K562 (cell line): ENCODE measurements at regions not wholly inside any gene's neighbourhood (a gene's known extent, or its start where the extent isn't known, plus 50 kb on each side); places are given as distances from the start of the nearest gene placed in this dataset.
A peak's percentile ranks its signal among the peaks of the same experiment; 100 is the strongest.

Experiments used
- ATAC-seq: fragments of 200-7000 bp; cut with Tn5 transposase; 3 replicates; pipeline ENCODE4 v1.9.1; 2020; ENCODE audit warnings: moderate library complexity
- BruUV-seq: library from RNA; stranded (reverse); fragments of 400-500 nt; replicated peaks from 2 replicates; lab custom pipeline; 2021; lab: Mats Ljungman, UMichigan
- CTCF ChIA-PET: fragments of 300-600 bp; formaldehyde crosslinking; extraction: SDS; loops from one replicate; lab custom pipeline; 2021; ENCODE audit warnings: low intra/inter-chr PET ratio; lab: Yijun Ruan, JAX
- POLR2A ChIA-PET: fragments of 300-600, 350-650 bp; sonication (Branson Sonifier 250); formaldehyde crosslinking; extraction: SDS; loops from one replicate; lab custom pipeline; 2021; ENCODE audit warnings: antibody characterized with exemption, inconsistent platforms; lab: Yijun Ruan, JAX
- DNase-seq, 4 experiments: peaks; one replicate each; pipeline versions ENCODE4 v3.0.0 to v3.0.0-alpha.2; 2011 to 2018; ENCODE audit warnings: low spot score in 3 of 4, mixed read lengths in 3 of 4; ENCODE audit errors: extremely low read depth in 1 of 4
- FAIRE-seq: peaks from 2 replicates; lab custom pipeline; 2011; peaks lifted over from hg19 to GRCh38; lab: Jason Lieb, UNC
- H2AFZ ChIP-seq: 2 replicates; pipeline ENCODE4 v1.6.0; 2011; ENCODE audit warnings: low read depth, low read length, control low read depth, inconsistent platforms
- H3K27ac ChIP-seq: fragments of 200-600 bp; 3 replicates; pipeline ENCODE4 v1.8.0; 2011; ENCODE audit warnings: low read depth, mild to moderate bottlenecking, control low read depth, inconsistent platforms, low read length, moderate library complexity, mixed read lengths; ENCODE audit errors: extremely low read depth
- H3K27me3 ChIP-seq, 2 experiments: fragments of 300-600 bp in 1 of 2; 2 replicates in 1 of 2; 3 replicates in 1 of 2; pipeline versions ENCODE4 v1.6.0 to v1.8.0; 2011; ENCODE audit warnings: inconsistent platforms in 2 of 2, low read length in 2 of 2, mild to moderate bottlenecking in 1 of 2, mixed read lengths in 1 of 2, moderate library complexity in 1 of 2; ENCODE audit not compliant: control insufficient read depth in 2 of 2, insufficient read depth in 2 of 2
- H3K36me3 ChIP-seq: fragments of 300-600 bp; 3 replicates; pipeline ENCODE4 v1.8.0; 2011; ENCODE audit warnings: mild to moderate bottlenecking, low read length, inconsistent platforms; ENCODE audit not compliant: control insufficient read depth, insufficient read depth
- H3K4me1 ChIP-seq, 2 experiments: fragments of 200-600 bp in 1 of 2; replicated peaks in 1 of 2; 2 replicates in 1 of 2; 3 replicates in 1 of 2; pipeline versions ENCODE4 v1.5.1 to v1.8.0; 2011; ENCODE audit warnings: inconsistent platforms in 2 of 2, low read length in 2 of 2, mild to moderate bottlenecking in 1 of 2, mixed read lengths in 1 of 2, moderate library complexity in 1 of 2; ENCODE audit not compliant: control insufficient read depth in 2 of 2, insufficient read depth in 2 of 2
- H3K4me2 ChIP-seq: 2 replicates; pipeline ENCODE4 v1.6.1; 2011; ENCODE audit warnings: low read length, control low read depth, inconsistent platforms, mixed read lengths; ENCODE audit not compliant: insufficient read depth
- H3K4me3 ChIP-seq: fragments of 200-600 bp; sonication (generic), shearing (Covaris generic); 2 replicates; pipeline ENCODE4 v1.5.1; 2016; ENCODE audit warnings: control low read depth, inconsistent platforms
- H3K79me2 ChIP-seq: fragments of 200-600 bp; 3 replicates; pipeline ENCODE4 v1.8.0; 2011; ENCODE audit warnings: low read length, inconsistent platforms; ENCODE audit not compliant: control insufficient read depth, insufficient read depth
- H3K9ac ChIP-seq, 2 experiments: 2 replicates each; pipeline versions ENCODE4 v1.6.0 to v1.6.1; 2011; ENCODE audit warnings: low read depth in 2 of 2, low read length in 2 of 2, control low read depth in 1 of 2, inconsistent platforms in 1 of 2, mild to moderate bottlenecking in 1 of 2, mixed read lengths in 1 of 2; ENCODE audit not compliant: insufficient read depth in 1 of 2
- H3K9me1 ChIP-seq: one replicate; pipeline ENCODE4 v1.6.0; 2011; ENCODE audit warnings: inconsistent platforms, mild to moderate bottlenecking, low read length, moderate library complexity; ENCODE audit not compliant: control insufficient read depth, insufficient read depth
- H3K9me3 ChIP-seq: replicated peaks from 2 replicates; pipeline ENCODE4 v1.5.1; 2011; ENCODE audit warnings: low read depth, low read length, inconsistent platforms; ENCODE audit not compliant: control insufficient read depth, insufficient read depth
- H4K20me1 ChIP-seq: replicated peaks from 2 replicates; pipeline ENCODE4 v1.6.1; 2011; ENCODE audit warnings: low read length, inconsistent platforms, mixed read lengths; ENCODE audit not compliant: control insufficient read depth, insufficient read depth
- HIVEP1 ChIP-seq: fragments of 250-450 bp; sonication (Bioruptor Pico); IDR thresholded peaks from 2 replicates; pipeline ENCODE4 v1.4.0; 2020; ENCODE audit warnings: mild to moderate bottlenecking
- MEIS2 ChIP-seq: fragments of 450-650 bp; IDR thresholded peaks from 2 replicates; pipeline ENCODE4 v1.6.1; 2014; ENCODE audit warnings: mild to moderate bottlenecking; ENCODE audit not compliant: partially characterized antibody
- TFE3 ChIP-seq: fragments of 450-650 bp; formaldehyde crosslinking; IDR thresholded peaks from 2 replicates; pipeline ENCODE4 v1.4.0; 2020; ENCODE audit warnings: mild to moderate bottlenecking, mixed read lengths
- WGBS: fragments of 100-300 bp; shearing (Covaris generic); methylation state at CpG from one replicate; pipeline ENCODE4 v1.1.6; 2016; ENCODE audit warnings: low coverage, mixed read lengths; ENCODE audit not compliant: insufficient coverage; ENCODE audit errors: missing lambda C conversion rate; 5-methylcytosine and 5-hydroxymethylcytosine counted together
- in situ Hi-C: fragments of 300-500 bp; cut with MboI; formaldehyde crosslinking; loops from 4 replicates; pipeline ENCODE4 v1.15.0; 2018; ENCODE audit warnings: inconsistent platforms, mixed read lengths
- intact Hi-C: fragments of 100-400 bp; cut with micrococcal nuclease; formaldehyde crosslinking; loops from 2 replicates; pipeline ENCODE4 v1.14.2; 2022

- H3K4me3 ChIP-seq: no peak overlapping the region
- no TSS peak for BruUV-seq
- WGBS: 89% methylated on average over 14 of the region's 14 CpGs
Measured at GRCh38 chr6:15073883-15074465, 171.9 kb upstream of the JARID2 start.

More at GRCh38 chr6:15073883-15074465, 171.9 kb upstream of the JARID2 start:
- in situ Hi-C loops: no loop called here
- POLR2A ChIA-PET: interaction anchor here (0.7 to 2.6 kb wide), 4 partner anchors 8 to 124 kb away, joined by 3 to 10 read pairs (median 4); no protein-coding TSS in a partner anchor
- H3K4me2 ChIP-seq: no peak overlapping the region
- no peak overlapping the region for H3K27ac ChIP-seq
- DNase-seq (no peak), FAIRE-seq (no peak), ATAC-seq (no peak)
- no peaks in the 10 kb centered on the region for H3K27me3 ChIP-seq
- no peaks in the 10 kb centered on the region for H3K9me1 ChIP-seq
- no peaks in the 10 kb centered on the region for H3K79me2 ChIP-seq
- CTCF ChIA-PET: no interaction called here
- TF ChIP-seq MEIS2 (peak; percentile 3), HIVEP1 (CRISPR knock-in tag) (no peak), TFE3 (CRISPR knock-in tag) (peak; percentile 25; the same call in 1 of the 2 replicates)
- peaks cover 27% of the 10 kb centered on the region for H3K36me3 ChIP-seq
- no peaks in the 10 kb centered on the region for H4K20me1 ChIP-seq
- no peak overlapping the region for H2AFZ ChIP-seq
- H3K9me3 ChIP-seq: no peaks in the 10 kb centered on the region
- intact Hi-C loops: no loop called here
- no peak overlapping the region for H3K9ac ChIP-seq
- peaks cover 17 to 20% of the 10 kb centered on the region in 2 experiments; a peak in 4 of 5 replicates for H3K4me1 ChIP-seq
